H9 (cell line): ENCODE measurements at regions not wholly inside any gene's neighbourhood (a gene's known extent, or its start where the extent isn't known, plus 50 kb on each side); places are given as distances from the start of the nearest gene placed in this dataset.

Experiments
- DNase-seq: peaks from one replicate; pipeline ENCODE4 v3.0.0-alpha.2; 2017
- H2AFZ ChIP-seq: one replicate; pipeline ENCODE4 v1.6.1; 2013; ENCODE audit warnings: mild to moderate bottlenecking, low read length, control low read depth, moderate library complexity
- H2AK5ac ChIP-seq: 2 replicates; pipeline ENCODE4 v1.6.1; 2013; ENCODE audit warnings: low read length, control low read depth, mixed read lengths; ENCODE audit not compliant: insufficient read length
- H2BK120ac ChIP-seq: one replicate; pipeline ENCODE4 v1.6.1; 2013; ENCODE audit warnings: low read depth, mild to moderate bottlenecking, low read length, control low read depth, inconsistent platforms; ENCODE audit not compliant: poor library complexity, severe bottlenecking
- H2BK12ac ChIP-seq: 2 replicates; pipeline ENCODE4 v1.6.1; 2013; ENCODE audit warnings: low read length, control low read depth, mixed read lengths, low read depth; ENCODE audit not compliant: insufficient read length
- H2BK15ac ChIP-seq: 2 replicates; pipeline ENCODE4 v1.6.1; 2013; ENCODE audit warnings: low read depth, low read length, control low read depth
- H2BK20ac ChIP-seq: one replicate; pipeline ENCODE4 v1.6.1; 2013; ENCODE audit warnings: low read depth, mild to moderate bottlenecking, low read length, control low read depth, inconsistent platforms; ENCODE audit not compliant: poor library complexity, severe bottlenecking
- H2BK5ac ChIP-seq: 2 replicates; pipeline ENCODE4 v1.6.1; 2013; ENCODE audit warnings: low read length, control low read depth, mixed read lengths; ENCODE audit not compliant: insufficient read length
- H3K14ac ChIP-seq: 2 replicates; pipeline ENCODE4 v1.6.1; 2013; ENCODE audit warnings: low read length, control low read depth; ENCODE audit not compliant: insufficient read depth
- H3K18ac ChIP-seq: 2 replicates; pipeline ENCODE4 v1.6.1; 2013; ENCODE audit warnings: low read depth, mild to moderate bottlenecking, mixed read lengths, low read length, control low read depth; ENCODE audit not compliant: insufficient read length
- H3K23ac ChIP-seq: 2 replicates; pipeline ENCODE4 v1.6.1; 2013; ENCODE audit warnings: low read length, control low read depth, mixed read lengths, low read depth; ENCODE audit not compliant: insufficient read length
- H3K23me2 ChIP-seq: 2 replicates; pipeline ENCODE4 v1.6.1; 2013; ENCODE audit warnings: low read depth, mild to moderate bottlenecking, mixed read lengths, low read length, control low read depth; ENCODE audit not compliant: insufficient read length, poor library complexity, severe bottlenecking
- H3K27ac ChIP-seq: 2 replicates; pipeline ENCODE4 v1.5.1; 2013; ENCODE audit warnings: low read length, control low read depth, mixed read lengths, low read depth; ENCODE audit not compliant: insufficient read length
- H3K27me3 ChIP-seq: 2 replicates; pipeline ENCODE4 v1.6.1; 2013; ENCODE audit warnings: low read length, control low read depth, inconsistent platforms; ENCODE audit not compliant: insufficient read depth
- H3K4ac ChIP-seq: 2 replicates; pipeline ENCODE4 v1.6.1; 2013; ENCODE audit warnings: low read depth, mild to moderate bottlenecking, control low read depth, inconsistent platforms, low read length, moderate library complexity
- H3K4me1 ChIP-seq: 2 replicates; pipeline ENCODE4 v1.6.1; 2013; ENCODE audit warnings: low read length, control low read depth, inconsistent platforms; ENCODE audit not compliant: insufficient read depth
- H3K4me2 ChIP-seq: 2 replicates; pipeline ENCODE4 v1.6.1; 2013; ENCODE audit warnings: low read length, control low read depth, mixed read lengths; ENCODE audit not compliant: insufficient read length, insufficient read depth
- H3K56ac ChIP-seq: 2 replicates; pipeline ENCODE4 v1.6.1; 2013; ENCODE audit warnings: low read depth, mild to moderate bottlenecking, mixed read lengths, low read length, control low read depth; ENCODE audit not compliant: insufficient read length
- H3K79me1 ChIP-seq: 2 replicates; pipeline ENCODE4 v1.6.1; 2013; ENCODE audit warnings: low read depth, mild to moderate bottlenecking, moderate library complexity, low read length, control low read depth, inconsistent platforms; ENCODE audit not compliant: insufficient read depth, poor library complexity, severe bottlenecking
- H3K79me2 ChIP-seq: 2 replicates; pipeline ENCODE4 v1.6.1; 2013; ENCODE audit warnings: low read length, control low read depth, inconsistent platforms; ENCODE audit not compliant: insufficient read depth
- H3K9ac ChIP-seq: 2 replicates; pipeline ENCODE4 v1.6.1; 2013; ENCODE audit warnings: low read length, control low read depth, mixed read lengths; ENCODE audit not compliant: insufficient read length; ENCODE audit errors: extremely low read depth
- H3K9me3 ChIP-seq: one replicate; pipeline ENCODE4 v1.6.1; 2013; ENCODE audit warnings: low read depth, low read length, inconsistent platforms; ENCODE audit not compliant: control insufficient read depth
- H3T11ph ChIP-seq: one replicate; pipeline ENCODE4 v1.6.1; 2013; ENCODE audit warnings: mild to moderate bottlenecking, low read length, control low read depth, inconsistent platforms
- H4K20me1 ChIP-seq: one replicate; pipeline ENCODE4 v1.6.1; 2013; ENCODE audit not compliant: control insufficient read depth, insufficient read length, insufficient read depth
- H4K5ac ChIP-seq: 2 replicates; pipeline ENCODE4 v1.6.1; 2013; ENCODE audit warnings: low read depth, mild to moderate bottlenecking, mixed read lengths, low read length, control low read depth; ENCODE audit not compliant: insufficient read length
- H4K8ac ChIP-seq: replicated peaks from 2 replicates; pipeline ENCODE4 v1.6.1; 2013; ENCODE audit warnings: low read length, control low read depth, mixed read lengths, low read depth; ENCODE audit not compliant: insufficient read length
- H4K91ac ChIP-seq: 2 replicates; pipeline ENCODE4 v1.6.1; 2013; ENCODE audit warnings: low read depth, mild to moderate bottlenecking, moderate library complexity, mixed read lengths, low read length, control low read depth; ENCODE audit not compliant: insufficient read length
- H3K27ac Mint-ChIP-seq, 3 experiments: 2 replicates in 2 of 3; 3 replicates in 1 of 3; pipeline ENCODE4 v1.8.0; 2020 to 2021; ENCODE audit warnings: mixed read lengths in 3 of 3, mild to moderate bottlenecking in 1 of 3, moderate library complexity in 1 of 3
- H3K27me3 Mint-ChIP-seq: 2 replicates; pipeline ENCODE4 v1.8.0; 2021; ENCODE audit warnings: low read depth, mild to moderate bottlenecking, moderate library complexity, mixed read lengths
- H3K36me3 Mint-ChIP-seq, 3 experiments: 2 replicates in 2 of 3; 3 replicates in 1 of 3; pipeline ENCODE4 v1.8.0; 2020 to 2021; ENCODE audit warnings: low read depth in 3 of 3, mixed read lengths in 3 of 3; ENCODE audit not compliant: insufficient read depth in 1 of 3
- H3K4me1 Mint-ChIP-seq, 2 experiments: 2 replicates each; pipeline ENCODE4 v1.8.0; 2020; ENCODE audit warnings: mixed read lengths in 2 of 2
- H3K4me3 Mint-ChIP-seq, 2 experiments: 2 replicates in 1 of 2; 3 replicates in 1 of 2; pipeline ENCODE4 v1.8.0; 2020 to 2021; ENCODE audit warnings: mild to moderate bottlenecking in 2 of 2, mixed read lengths in 2 of 2, moderate library complexity in 1 of 2
- H3K9me3 Mint-ChIP-seq, 2 experiments: 2 replicates in 1 of 2; 3 replicates in 1 of 2; pipeline ENCODE4 v1.8.0; 2020; ENCODE audit warnings: mild to moderate bottlenecking in 2 of 2, mixed read lengths in 2 of 2, moderate library complexity in 1 of 2
- WGBS: extraction: QIAGEN DNeasy Blood & Tissue Kit; methylation state at CpG from one replicate; pipeline ENCODE4 v1.1.7; 2013; ENCODE audit warnings: missing lambda C conversion rate, low lambda C conversion rate, mixed read lengths; ENCODE audit not compliant: insufficient read length; ENCODE audit errors: extremely low coverage; 5-methylcytosine and 5-hydroxymethylcytosine counted together
- TF ChIP-seq, protein P1 (sequence below): fragments of 200-600 bp; sonication (generic); conservative IDR thresholded peaks from 3 replicates; pipeline ENCODE4 v1.8.0; 2021; ENCODE audit warnings: antibody characterized with exemption, mild to moderate bottlenecking

DNA sequence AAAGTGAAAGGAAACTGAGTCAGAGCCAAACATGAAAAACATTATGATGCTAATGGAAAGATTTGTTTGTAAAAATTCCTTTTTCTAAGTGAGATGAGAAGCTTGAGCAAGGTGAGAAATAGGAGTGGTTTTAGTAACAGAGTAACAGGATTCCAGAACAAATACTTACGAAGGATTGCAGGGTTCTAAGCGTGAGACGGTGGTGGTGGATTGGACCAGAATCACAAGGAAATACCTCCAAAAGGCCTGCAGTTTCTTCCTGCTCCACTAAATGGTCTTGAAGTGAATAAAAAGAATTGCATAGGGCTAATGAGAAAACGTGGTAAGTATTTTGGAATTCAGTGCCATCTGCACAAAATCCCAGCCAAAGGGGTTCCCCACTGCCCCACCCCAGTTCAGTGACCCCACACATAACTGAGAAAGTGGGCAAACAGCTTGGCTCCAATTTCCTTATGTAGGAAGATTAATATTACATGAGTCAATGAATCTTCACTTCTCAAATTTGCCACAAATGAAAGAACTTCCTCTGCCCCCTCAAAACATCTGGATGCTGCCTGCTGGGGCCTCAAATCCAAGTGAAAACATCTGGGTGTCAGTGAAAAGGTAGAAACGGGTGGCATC, 283.8 kb upstream of the NR2F2 start:
- peaks cover 90% of the 10 kb centered on the region for H3K27me3 Mint-ChIP-seq
- H3K27ac Mint-ChIP-seq = no peak overlapping the region
- Histone ChIP-seq H3K23me2 (no peaks in the 10 kb centered on the region), H2BK5ac (no peak overlapping the region), H3T11ph (no peak overlapping the region), H2BK120ac (no peak overlapping the region), H3K9me3 (no peaks in the 10 kb centered on the region), H3K9ac (no peak overlapping the region), H3K4me1 (no peaks in the 10 kb centered on the region), H3K4me2 (no peak overlapping the region), H4K20me1 (no peaks in the 10 kb centered on the region), H3K79me2 (no peaks in the 10 kb centered on the region), H3K4ac (no peak overlapping the region), H3K14ac (no peak overlapping the region), H3K56ac (no peak overlapping the region), H3K79me1 (no peaks in the 10 kb centered on the region), H2BK20ac (no peak overlapping the region), H2AK5ac (no peak overlapping the region), H3K27me3 (peaks cover 10% of the 10 kb centered on the region), H2AFZ (no peak overlapping the region), H3K27ac (no peak overlapping the region), H4K91ac (no peak overlapping the region), H4K5ac (no peak overlapping the region), H4K8ac (no peak overlapping the region), H3K18ac (no peak overlapping the region), H2BK12ac (no peak overlapping the region), H3K23ac (no peak overlapping the region), H2BK15ac (no peak overlapping the region)
- no peak overlapping the region for H3K4me3 Mint-ChIP-seq
- no peaks in the 10 kb centered on the region for H3K36me3 Mint-ChIP-seq
- no peaks in the 10 kb centered on the region for H3K9me3 Mint-ChIP-seq
- peaks cover 0 to 1% of the 10 kb centered on the region in 2 experiments; a peak in 1 of 4 replicates for H3K4me1 Mint-ChIP-seq
- DNase-seq = no peak
- TF ChIP-seq, protein P1, sequence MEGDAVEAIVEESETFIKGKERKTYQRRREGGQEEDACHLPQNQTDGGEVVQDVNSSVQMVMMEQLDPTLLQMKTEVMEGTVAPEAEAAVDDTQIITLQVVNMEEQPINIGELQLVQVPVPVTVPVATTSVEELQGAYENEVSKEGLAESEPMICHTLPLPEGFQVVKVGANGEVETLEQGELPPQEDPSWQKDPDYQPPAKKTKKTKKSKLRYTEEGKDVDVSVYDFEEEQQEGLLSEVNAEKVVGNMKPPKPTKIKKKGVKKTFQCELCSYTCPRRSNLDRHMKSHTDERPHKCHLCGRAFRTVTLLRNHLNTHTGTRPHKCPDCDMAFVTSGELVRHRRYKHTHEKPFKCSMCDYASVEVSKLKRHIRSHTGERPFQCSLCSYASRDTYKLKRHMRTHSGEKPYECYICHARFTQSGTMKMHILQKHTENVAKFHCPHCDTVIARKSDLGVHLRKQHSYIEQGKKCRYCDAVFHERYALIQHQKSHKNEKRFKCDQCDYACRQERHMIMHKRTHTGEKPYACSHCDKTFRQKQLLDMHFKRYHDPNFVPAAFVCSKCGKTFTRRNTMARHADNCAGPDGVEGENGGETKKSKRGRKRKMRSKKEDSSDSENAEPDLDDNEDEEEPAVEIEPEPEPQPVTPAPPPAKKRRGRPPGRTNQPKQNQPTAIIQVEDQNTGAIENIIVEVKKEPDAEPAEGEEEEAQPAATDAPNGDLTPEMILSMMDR = no peak
- no CpG with 5 or more reads among the region's 5 CpGs for WGBS
